Kidney (tissue), 13 donors: ENCODE measurements at regions not wholly inside any gene's neighbourhood (a gene's known extent, or its start where the extent isn't known, plus 50 kb on each side); places are given as distances from the start of the nearest gene placed in this dataset.

Source experiments
- DNase-seq, 5 donors: peaks; one replicate each; pipeline ENCODE4 v3.0.0-alpha.2; 2013 to 2020
- FAIRE-seq: peaks from 2 replicates; lab custom pipeline; 2012; peaks lifted over from hg19 to GRCh38; lab: Jason Lieb, UNC
- H3K27ac ChIP-seq, 2 donors: one replicate each; pipeline ENCODE4 v1.7.0; 2013; ENCODE audit warnings: low read depth in 2 of 2, low read length in 2 of 2, inconsistent platforms in 1 of 2
- H3K27me3 ChIP-seq: one replicate; pipeline ENCODE4 v1.7.1; 2013; ENCODE audit warnings: low read length, inconsistent platforms; ENCODE audit not compliant: control insufficient read depth, insufficient read depth
- H3K36me3 ChIP-seq, 3 donors: one replicate each; pipeline versions ENCODE4 v1.7.0 to v1.7.1; 2013; ENCODE audit warnings: low read length in 3 of 3, control low read depth in 1 of 3, inconsistent platforms in 1 of 3; ENCODE audit not compliant: insufficient read depth in 3 of 3, control insufficient read depth in 2 of 3
- H3K4me1 ChIP-seq, 3 donors: one replicate each; pipeline versions ENCODE4 v1.7.0 to v1.7.1; 2013; ENCODE audit warnings: low read length in 3 of 3, inconsistent platforms in 1 of 3, low read depth in 1 of 3; ENCODE audit not compliant: control insufficient read depth in 2 of 3, insufficient read depth in 2 of 3
- H3K4me3 ChIP-seq, 3 donors: one replicate each; pipeline versions ENCODE4 v1.7.0 to v1.8.1; 2013; ENCODE audit warnings: low read length in 3 of 3, control low read depth in 1 of 3, inconsistent platforms in 1 of 3
- H3K9ac ChIP-seq, 3 donors: one replicate each; pipeline versions ENCODE4 v1.7.0 to v1.7.1; 2013; ENCODE audit warnings: low read length in 3 of 3, control low read depth in 1 of 3, inconsistent platforms in 1 of 3
- H3K9me3 ChIP-seq, 3 donors: one replicate each; pipeline versions ENCODE4 v1.7.0 to v1.7.1; 2013; ENCODE audit warnings: low read length in 3 of 3, control low read depth in 1 of 3, inconsistent platforms in 1 of 3; ENCODE audit not compliant: control insufficient read depth in 2 of 3, insufficient read depth in 1 of 3
- CTCF ChIP-seq: IDR thresholded peaks from 3 replicates; pipeline ENCODE4 v1.5.1; 2012; ENCODE audit warnings: mild to moderate bottlenecking, moderate library complexity, borderline replicate concordance; ENCODE audit not compliant: insufficient read depth; ENCODE audit errors: extremely low read depth
- intact Hi-C: fragments of 100-400 bp; cut with DNase I; formaldehyde crosslinking; loops from one replicate; pipeline ENCODE4 v1.11.1; 2022
- donor health status: control.
- donor health status: control.
- donor health status: control.
- donor health status: control.
- donor health status: control.
- donor health status: DM: yes; HTN: yes; CAD: no.
- donor health status: Normal renal cell carcinoma (clear cell type).

DNA sequence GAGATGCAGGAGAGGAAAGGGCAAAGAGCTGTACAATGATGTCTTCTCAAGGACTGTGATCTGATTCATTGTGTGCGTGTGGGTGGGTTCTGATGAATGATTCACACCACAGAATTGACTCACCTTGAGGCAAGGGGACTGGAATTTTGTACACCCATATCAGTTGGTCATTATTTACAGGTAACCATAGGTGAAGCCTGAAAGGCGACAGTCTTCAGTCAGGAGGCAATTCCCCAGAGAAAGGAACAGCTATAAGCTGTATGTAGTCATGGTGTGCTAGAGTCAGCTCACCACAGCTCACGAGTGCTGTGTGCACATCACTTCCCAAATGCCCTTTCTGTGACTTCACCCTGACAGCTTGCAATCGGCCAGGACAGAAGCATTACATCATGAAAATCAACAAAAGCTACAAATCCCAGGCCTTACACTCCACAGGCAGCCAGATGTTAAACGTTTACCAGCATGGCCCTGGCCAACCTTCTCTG, 87.6 kb upstream of the RPS23 start:
- no peak overlapping the region for H3K9ac ChIP-seq
- H3K4me1 ChIP-seq, result no peaks in the 10 kb centered on the region
- H3K4me3 ChIP-seq, result no peak overlapping the region
- FAIRE-seq (no peak), DNase-seq (no peak)
- H3K36me3 ChIP-seq, result no peaks in the 10 kb centered on the region
- intact Hi-C loops, result no loop called here
- no peak for TF ChIP-seq CTCF
- no peak overlapping the region for H3K27ac ChIP-seq
- H3K9me3 ChIP-seq, result no peaks in the 10 kb centered on the region
- no peaks in the 10 kb centered on the region for H3K27me3 ChIP-seq

GRCh38 chr5:82365026-82365425, 86.9 kb upstream of the RPS23 start:
- intact Hi-C loops, result no loop called here

DNA sequence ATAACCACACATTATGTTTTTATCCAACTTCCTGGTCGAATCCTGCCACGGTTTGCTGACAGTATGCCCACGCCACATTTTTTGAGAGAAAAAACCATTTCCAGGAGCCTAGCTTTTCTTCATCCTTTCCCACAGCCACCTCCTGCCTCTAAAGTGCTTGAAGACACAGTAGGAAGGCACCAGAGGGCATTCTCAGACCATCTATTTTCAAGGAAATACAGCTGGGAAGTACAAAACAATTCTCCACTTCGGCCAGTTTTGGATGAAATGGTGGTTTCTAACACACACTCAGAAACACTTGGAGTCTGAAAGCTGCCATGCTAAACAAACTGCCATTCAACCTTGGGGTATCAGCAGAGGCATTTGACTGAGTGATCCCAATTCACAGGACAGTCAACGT, 86.3 kb upstream of the RPS23 start:
- DNase-seq, result peak in 3 of 5 donors; percentile 28 to 82 (median 67)
- Histone ChIP-seq H3K27ac (no peak overlapping the region), H3K27me3 (no peaks in the 10 kb centered on the region), H3K36me3 (no peaks in the 10 kb centered on the region), H3K9ac (no peak overlapping the region), H3K4me1 (no peaks in the 10 kb centered on the region), H3K9me3 (no peaks in the 10 kb centered on the region), H3K4me3 (no peak overlapping the region)
- FAIRE-seq, result no peak
- intact Hi-C loops, result no loop called here
- peak; percentile 57 for TF ChIP-seq CTCF

More at GRCh38 chr5:82365026-82365425, 86.9 kb upstream of the RPS23 start:
- Histone ChIP-seq H3K4me3 (no peak overlapping the region), H3K4me1 (no peaks in the 10 kb centered on the region), H3K9me3 (no peaks in the 10 kb centered on the region), H3K27ac (no peak overlapping the region), H3K36me3 (no peaks in the 10 kb centered on the region), H3K9ac (no peak overlapping the region), H3K27me3 (no peaks in the 10 kb centered on the region)
- DNase-seq (no peak), FAIRE-seq (no peak)
- TF ChIP-seq CTCF, result no peak

DNA sequence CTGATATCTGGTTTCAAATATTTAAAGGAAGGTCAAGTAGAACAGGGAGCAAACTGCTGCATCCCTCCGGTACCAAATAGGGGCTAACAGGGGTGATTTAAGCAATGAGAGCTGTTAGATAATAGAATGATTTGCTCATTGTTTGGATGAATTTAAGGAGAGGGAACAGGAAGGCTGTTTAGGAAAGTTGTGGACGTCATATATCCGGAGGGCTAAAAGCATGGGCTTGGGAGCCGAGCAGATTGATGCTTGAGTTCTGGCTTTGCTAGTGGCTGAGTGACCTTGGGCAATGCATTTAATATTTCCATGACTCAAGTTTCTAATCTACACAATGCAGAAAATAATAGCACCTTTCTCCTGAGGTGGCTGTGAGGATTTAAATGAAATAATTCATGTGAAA, 85.4 kb upstream of the RPS23 start:
- FAIRE-seq, result no peak
- intact Hi-C loops, result no loop called here
- no peaks in the 10 kb centered on the region for H3K9me3 ChIP-seq
- no peaks in the 10 kb centered on the region for H3K27me3 ChIP-seq
- H3K27ac ChIP-seq, result no peak overlapping the region
- no peak for TF ChIP-seq CTCF
- no peak for DNase-seq
- no peak overlapping the region for H3K4me3 ChIP-seq
- no peaks in the 10 kb centered on the region for H3K36me3 ChIP-seq
- no peaks in the 10 kb centered on the region for H3K4me1 ChIP-seq
- no peak overlapping the region for H3K9ac ChIP-seq
